ENCODE measurements at regions not wholly inside any gene's neighbourhood (a gene's known extent, or its start where the extent isn't known, plus 50 kb on each side); places are given as distances from the start of the nearest gene placed in this dataset.
"Not testable (repeated sequence)": the region's sequence is repeated elsewhere in the genome, so short reads cannot be mapped to it uniquely, and the experiment has no call there.

DNA sequence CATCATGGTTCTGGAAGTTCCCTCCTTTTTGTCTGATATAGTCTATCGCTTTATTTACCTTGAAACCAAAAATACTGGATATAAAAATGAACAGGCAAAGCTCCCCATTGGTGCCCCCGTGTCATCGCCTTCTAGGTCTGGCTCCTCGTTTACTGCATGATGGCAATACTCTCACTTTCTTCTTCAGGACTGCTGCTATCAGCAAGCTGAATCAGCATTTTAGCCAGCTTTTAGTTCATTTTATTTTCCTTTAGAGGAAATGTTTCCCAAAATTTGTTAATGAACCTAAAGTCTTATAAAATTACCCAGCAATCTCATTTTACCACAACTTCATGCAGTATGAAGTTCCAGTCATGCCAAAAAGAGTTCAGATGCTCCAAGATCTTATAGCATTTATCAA is 80.5 kb downstream of the ZIC3 start:
- DNase-seq (ENCODE audit: low spot score), result no peak

- DNase-seq (ENCODE audit: low spot score), result no peak
These were observed 85.7 kb downstream of the ZIC3 start for GRCh38 chrX:137651647-137652046.

GRCh38 chrX:137652086-137652485 is 86.2 kb downstream of the ZIC3 start:
- no peak for DNase-seq (ENCODE audit: low spot score)

DNA sequence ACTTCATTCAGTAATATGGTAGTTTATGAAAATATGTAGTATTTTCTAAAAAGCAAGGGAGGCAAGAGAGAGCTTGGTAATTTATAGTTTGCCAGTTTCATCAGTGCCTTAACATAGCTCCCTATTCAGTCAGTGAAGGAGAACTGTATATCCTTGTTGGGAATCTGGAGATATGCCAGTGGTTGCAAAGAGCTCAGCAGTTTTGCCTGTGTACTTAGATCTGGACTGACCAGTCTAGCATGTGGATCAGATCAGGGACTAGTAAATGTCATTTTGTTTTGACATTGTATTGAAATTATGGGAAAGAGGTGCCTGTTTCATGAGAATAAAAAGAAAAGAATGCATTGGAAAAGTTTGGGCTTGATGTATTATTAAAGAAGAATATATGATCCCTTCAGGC is 88.6 kb downstream of the ZIC3 start:
- no peak for DNase-seq (ENCODE audit: low spot score)

DNA sequence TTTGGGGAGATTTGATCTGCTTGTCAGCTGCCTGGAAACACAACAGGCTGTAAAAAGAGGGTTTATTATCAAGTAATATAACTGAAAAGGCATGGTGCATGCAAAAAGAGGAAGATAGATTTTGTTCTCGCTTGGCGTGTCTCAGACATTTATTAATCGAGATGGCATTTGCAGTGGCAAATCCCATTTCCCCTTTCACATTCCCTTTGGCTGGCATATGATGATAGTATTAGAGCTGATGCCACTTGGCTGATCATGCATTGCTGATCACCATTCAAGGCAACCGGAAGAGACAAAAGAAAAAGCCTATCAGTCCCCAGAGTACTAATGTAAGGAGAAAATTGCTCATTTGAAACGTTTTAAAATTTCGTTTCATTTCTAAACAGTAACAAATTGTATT is 101.8 kb downstream of the ZIC3 start:
- no peak for DNase-seq (ENCODE audit: low spot score)

- no peak for DNase-seq (ENCODE audit: low spot score)
These were observed 118.7 kb downstream of the ZIC3 start for GRCh38 chrX:137684591-137684990.

- DNase-seq (ENCODE audit: low spot score), result no peak
These were observed 129.5 kb downstream of the ZIC3 start for GRCh38 chrX:137695417-137695816.

- no peak for DNase-seq (ENCODE audit: low spot score)
These were observed 141.4 kb downstream of the ZIC3 start for GRCh38 chrX:137707348-137707747.

GRCh38 chrX:137742846-137743245 is 176.9 kb downstream of the ZIC3 start:
- DNase-seq (ENCODE audit: low spot score), result no peak

DNA sequence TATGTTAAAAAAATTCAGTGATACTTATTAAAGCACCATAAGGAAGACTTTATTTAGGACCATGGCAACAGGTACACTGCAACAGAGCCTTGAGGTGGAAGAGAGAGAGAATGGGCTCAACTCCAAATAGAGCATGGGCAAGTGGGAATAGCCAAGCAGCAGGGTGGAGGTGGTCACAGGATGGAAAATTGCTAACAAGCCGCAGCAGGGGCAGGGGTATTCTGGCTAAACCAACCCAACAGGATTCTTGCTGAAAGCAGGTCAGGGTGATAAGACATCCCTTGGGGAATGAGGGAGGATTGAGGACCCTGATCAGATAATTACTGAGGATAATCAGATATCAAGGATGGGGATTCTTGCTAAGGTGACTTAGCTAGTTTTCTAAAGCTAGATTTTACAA is 177.5 kb downstream of the ZIC3 start:
- no peak for DNase-seq (ENCODE audit: low spot score)

GRCh38 chrX:137746289-137746688 is 180.4 kb downstream of the ZIC3 start:
- no peak for DNase-seq (ENCODE audit: low spot score)

GRCh38 chrX:137747244-137748043 is 181.5 kb downstream of the ZIC3 start:
- peak; percentile 47 for DNase-seq (ENCODE audit: low spot score)

- no peak for DNase-seq (ENCODE audit: low spot score)
These were observed 182.9 kb downstream of the ZIC3 start for GRCh38 chrX:137748827-137749226.

- DNase-seq (ENCODE audit: low spot score), result peak; percentile 47
These were observed 183.3 kb downstream of the ZIC3 start for GRCh38 chrX:137749246-137749645.

DNA sequence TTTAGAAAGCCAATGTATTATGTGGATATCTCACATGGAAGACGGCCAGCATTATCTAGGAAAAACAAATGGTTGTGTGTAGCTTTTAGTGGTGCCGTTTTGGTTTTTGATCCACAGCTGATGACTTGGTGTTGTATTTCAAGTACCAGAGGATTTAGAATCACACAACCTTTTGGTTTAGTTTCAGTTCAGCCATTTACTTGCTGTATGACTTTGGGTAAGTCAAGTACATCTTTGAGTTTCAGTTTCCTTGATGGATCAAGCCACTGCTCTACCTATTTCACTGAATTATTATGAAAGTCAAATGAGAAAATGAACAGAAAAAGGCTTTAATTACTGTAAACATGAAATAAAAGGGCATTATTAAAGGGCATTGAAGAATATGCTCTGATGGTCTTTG is 205.6 kb downstream of the ZIC3 start:
- no peak for DNase-seq (ENCODE audit: low spot score)

GRCh38 chrX:137792214-137792613 is 226.3 kb downstream of the ZIC3 start:
- no peak for DNase-seq (ENCODE audit: low spot score)

- DNase-seq (ENCODE audit: low spot score), result not testable (repeated sequence)
These were observed 232.0 kb downstream of the ZIC3 start for GRCh38 chrX:137797926-137798325.

GRCh38 chrX:137823257-137823656 is 257.3 kb downstream of the ZIC3 start:
- DNase-seq (ENCODE audit: low spot score), result no peak

DNA sequence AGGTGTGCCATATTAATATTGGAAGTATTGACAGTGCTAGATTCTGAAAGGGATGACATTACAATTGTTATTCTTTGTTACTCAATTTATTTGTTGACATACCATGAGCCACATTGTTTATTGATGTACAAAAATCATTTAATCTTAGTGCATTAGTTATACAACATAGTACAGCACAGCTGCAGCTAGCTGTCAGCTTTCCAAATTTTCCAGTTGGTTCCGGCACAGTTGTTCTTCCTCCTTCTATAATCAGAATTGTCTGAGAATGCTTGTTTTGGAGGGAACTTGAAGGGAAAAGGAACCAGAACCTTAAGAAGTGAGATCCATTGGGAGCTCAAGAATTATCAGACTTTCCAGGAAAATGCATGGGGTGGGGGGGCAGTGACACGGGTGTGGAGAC is 281.4 kb downstream of the ZIC3 start:
- DNase-seq (ENCODE audit: low spot score), result no peak

GRCh38 chrX:137848266-137848905 is 282.5 kb downstream of the ZIC3 start:
- DNase-seq (ENCODE audit: low spot score), result no peak

DNA sequence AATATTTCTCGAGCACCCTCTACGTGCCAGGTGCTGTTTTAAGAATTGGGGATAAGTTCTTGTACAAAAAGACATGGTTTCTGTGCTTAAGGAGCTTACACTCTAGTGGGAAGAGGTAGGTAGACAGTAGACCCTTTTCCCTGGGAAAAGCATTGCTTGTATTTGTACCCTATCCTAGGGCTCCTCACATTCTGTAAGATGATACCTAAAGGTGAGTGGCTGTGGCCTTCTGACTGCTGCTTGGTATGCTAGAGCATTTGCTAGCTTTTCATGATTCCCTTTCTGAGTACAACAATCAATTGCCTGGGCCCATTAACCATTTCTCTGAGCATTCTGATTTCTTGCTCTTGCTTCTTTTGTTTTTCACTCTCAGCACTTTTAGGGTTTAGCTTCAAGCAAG is 286.6 kb downstream of the ZIC3 start:
- no peak for DNase-seq (ENCODE audit: low spot score)

DNA sequence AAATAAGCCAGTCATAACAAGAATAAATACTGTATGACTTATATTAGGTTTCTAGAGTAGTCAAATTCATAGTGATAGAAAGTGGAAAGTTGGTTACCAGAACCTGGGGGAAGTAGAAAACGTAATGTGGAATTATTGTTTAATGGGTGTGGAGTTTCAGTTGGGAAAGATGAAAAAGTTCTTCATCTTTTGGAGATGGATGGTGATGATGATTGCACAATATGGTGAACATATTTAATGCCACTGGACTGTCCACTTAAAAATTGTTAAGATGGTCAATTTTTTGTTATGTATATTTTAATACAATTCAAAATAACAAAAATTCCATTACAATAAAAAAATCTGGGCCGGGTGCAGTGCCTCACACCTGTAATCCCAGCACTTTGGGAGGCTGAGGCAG is 289.6 kb downstream of the ZIC3 start:
- DNase-seq (ENCODE audit: low spot score), result no peak

DNA sequence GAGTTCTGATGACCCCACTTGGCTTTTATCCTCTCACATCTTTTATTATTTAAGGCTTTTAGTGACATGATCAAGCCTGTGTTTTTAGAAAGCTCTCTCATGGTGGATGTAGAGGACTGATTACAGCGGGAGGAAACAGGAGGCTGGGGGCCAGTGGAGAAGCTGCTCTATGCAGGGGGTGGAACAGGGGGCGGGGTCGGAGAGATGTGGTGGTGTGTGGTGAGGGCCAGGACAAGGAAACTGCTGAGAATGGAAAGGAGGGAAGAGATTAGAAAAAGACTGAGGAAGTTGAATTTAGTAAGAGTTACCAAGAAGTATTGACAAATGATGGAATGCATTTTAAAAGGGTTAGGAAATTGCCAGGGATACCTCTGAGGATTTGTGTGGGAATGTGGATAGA is 292.2 kb downstream of the ZIC3 start:
- DNase-seq (ENCODE audit: low spot score), result no peak

GRCh38 chrX:137878401-137878800 is 312.5 kb downstream of the ZIC3 start:
- DNase-seq (ENCODE audit: low spot score), result no peak

Data from ecto neural progenitor cell (in vitro differentiated cells).